ENCODE measurements at regions not wholly inside any gene's neighbourhood (a gene's known extent, or its start where the extent isn't known, plus 50 kb on each side); places are given as distances from the start of the nearest gene placed in this dataset.

- 31% methylated on average over 12 of the region's 15 CpGs for WGBS (ENCODE audit: insufficient coverage)
- no peak overlapping the region for H3K4me3 Mint-ChIP-seq
- H3K36me3 Mint-ChIP-seq: no peaks in the 10 kb centered on the region
- Histone ChIP-seq H3K9me3 (no peaks in the 10 kb centered on the region), H3K4me3 (ENCODE audit: control insufficient read depth in 1 of 2, extremely low read depth in 1 of 2, low read length in 1 of 2) (no peak overlapping the region), H3K27ac (ENCODE audit: low read length) (no peak overlapping the region), H3K36me3 (ENCODE audit: control insufficient read depth in 2 of 2, extremely low read depth in 1 of 2, insufficient read depth in 1 of 2, low read length in 1 of 2) (no peaks in the 10 kb centered on the region), H3K4me1 (ENCODE audit: control insufficient read depth in 1 of 2, extremely low read depth in 1 of 2, insufficient read depth in 2 of 2, low read length in 2 of 2) (no peaks in the 10 kb centered on the region), H3K27me3 (replicated peaks in 1 of 2; ENCODE audit: control insufficient read depth in 2 of 2, extremely low read depth in 1 of 2, insufficient read depth in 2 of 2, low read length in 1 of 2) (peaks cover 0 to 35% of the 10 kb centered on the region in 2 experiments)
- no peak for ATAC-seq (replicated peaks in 1 of 4)
- no peaks in the 10 kb centered on the region for H3K4me1 Mint-ChIP-seq
- DNase-seq: no peak
- ChIA-PET CTCF (no interaction called here), POLR2A (no interaction called here)
- H3K27ac Mint-ChIP-seq: no peak overlapping the region
- H3K9me3 Mint-ChIP-seq: no peaks in the 10 kb centered on the region
- peaks cover 11 to 24% of the 10 kb centered on the region in 2 donors for H3K27me3 Mint-ChIP-seq
Measured at GRCh38 chr14:101233021-101233366, 328.3 kb upstream of the DIO3 start.

- Histone ChIP-seq H3K36me3 (ENCODE audit: control insufficient read depth in 2 of 2, extremely low read depth in 1 of 2, insufficient read depth in 1 of 2, low read length in 1 of 2) (no peaks in the 10 kb centered on the region), H3K27me3 (replicated peaks in 1 of 2; ENCODE audit: control insufficient read depth in 2 of 2, extremely low read depth in 1 of 2, insufficient read depth in 2 of 2, low read length in 1 of 2) (peaks cover 0 to 35% of the 10 kb centered on the region in 2 experiments), H3K4me1 (ENCODE audit: control insufficient read depth in 1 of 2, extremely low read depth in 1 of 2, insufficient read depth in 2 of 2, low read length in 2 of 2) (no peaks in the 10 kb centered on the region), H3K27ac (ENCODE audit: low read length) (no peak overlapping the region), H3K4me3 (ENCODE audit: control insufficient read depth in 1 of 2, extremely low read depth in 1 of 2, low read length in 1 of 2) (no peak overlapping the region), H3K9me3 (no peaks in the 10 kb centered on the region)
- Mint-ChIP-seq H3K9me3 (no peaks in the 10 kb centered on the region), H3K36me3 (no peaks in the 10 kb centered on the region), H3K4me3 (no peak overlapping the region), H3K27me3 (peaks cover 11 to 24% of the 10 kb centered on the region in 2 donors), H3K4me1 (no peaks in the 10 kb centered on the region), H3K27ac (no peak overlapping the region)
- ChIA-PET POLR2A (no interaction called here), CTCF (no interaction called here)
- ATAC-seq (replicated peaks in 1 of 4) (no peak), DNase-seq (no peak)
- WGBS (ENCODE audit: insufficient coverage): 50% methylated on average over 3 of the region's 12 CpGs
Measured at GRCh38 chr14:101233391-101233790, 327.9 kb upstream of the DIO3 start.

- Mint-ChIP-seq H3K9me3 (no peaks in the 10 kb centered on the region), H3K27ac (no peak overlapping the region), H3K36me3 (no peaks in the 10 kb centered on the region), H3K4me1 (no peaks in the 10 kb centered on the region), H3K4me3 (no peak overlapping the region), H3K27me3 (peaks cover 11 to 26% of the 10 kb centered on the region in 2 donors)
- 17% methylated on average over 2 of the region's 7 CpGs for WGBS (ENCODE audit: insufficient coverage)
- ChIA-PET POLR2A (no interaction called here), CTCF (no interaction called here)
- peaks cover 0 to 35% of the 10 kb centered on the region in 2 experiments for H3K27me3 ChIP-seq (replicated peaks in 1 of 2; ENCODE audit: control insufficient read depth in 2 of 2, extremely low read depth in 1 of 2, insufficient read depth in 2 of 2, low read length in 1 of 2)
- DNase-seq (no peak), ATAC-seq (replicated peaks in 1 of 4) (no peak)
- no peak overlapping the region for H3K4me3 ChIP-seq (ENCODE audit: control insufficient read depth in 1 of 2, extremely low read depth in 1 of 2, low read length in 1 of 2)
- H3K27ac ChIP-seq (ENCODE audit: low read length): no peak overlapping the region
- H3K9me3 ChIP-seq: no peaks in the 10 kb centered on the region
- no peaks in the 10 kb centered on the region for H3K36me3 ChIP-seq (ENCODE audit: control insufficient read depth in 2 of 2, extremely low read depth in 1 of 2, insufficient read depth in 1 of 2, low read length in 1 of 2)
- no peaks in the 10 kb centered on the region for H3K4me1 ChIP-seq (ENCODE audit: control insufficient read depth in 1 of 2, extremely low read depth in 1 of 2, insufficient read depth in 2 of 2, low read length in 2 of 2)
Measured at GRCh38 chr14:101233808-101234207, 327.5 kb upstream of the DIO3 start.

- H3K9me3 ChIP-seq: no peaks in the 10 kb centered on the region
- H3K4me3 ChIP-seq (ENCODE audit: control insufficient read depth in 1 of 2, extremely low read depth in 1 of 2, low read length in 1 of 2): no peak overlapping the region
Measured at GRCh38 chr14:101234244-101234937, 326.9 kb upstream of the DIO3 start.

DNA sequence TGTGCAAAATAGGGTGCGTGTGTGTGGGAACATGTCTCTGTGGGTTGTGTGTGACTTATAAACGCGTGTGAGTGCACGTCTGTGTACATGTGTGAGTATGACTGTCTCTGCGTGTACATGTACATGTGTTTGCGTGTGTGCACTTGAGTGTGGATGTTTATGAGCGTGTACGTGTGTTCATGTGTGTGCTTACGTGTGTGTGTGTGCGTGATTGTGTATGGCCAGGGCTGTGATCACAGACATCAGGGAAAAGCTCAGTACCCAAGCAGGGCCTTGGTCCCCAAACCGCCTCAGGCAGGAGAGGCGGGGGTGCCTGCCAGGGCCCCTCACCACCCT is 326.3 kb upstream of the DIO3 start:
- H3K9me3 Mint-ChIP-seq: no peaks in the 10 kb centered on the region
- no peaks in the 10 kb centered on the region for H3K36me3 ChIP-seq (ENCODE audit: control insufficient read depth in 2 of 2, extremely low read depth in 1 of 2, insufficient read depth in 1 of 2, low read length in 1 of 2)
- POLR2A ChIA-PET: no interaction called here
- H3K27ac ChIP-seq (ENCODE audit: low read length): no peak overlapping the region
- H3K9me3 ChIP-seq: no peaks in the 10 kb centered on the region
- no peak overlapping the region for H3K4me3 Mint-ChIP-seq
- 89% methylated on average over 12 of the region's 12 CpGs for WGBS (ENCODE audit: insufficient coverage)
- no peaks in the 10 kb centered on the region for H3K4me1 ChIP-seq (ENCODE audit: control insufficient read depth in 1 of 2, extremely low read depth in 1 of 2, insufficient read depth in 2 of 2, low read length in 2 of 2)
- H3K27ac Mint-ChIP-seq: no peak overlapping the region
- no peak for ATAC-seq (replicated peaks in 1 of 4)
- DNase-seq: no peak
- H3K27me3 Mint-ChIP-seq: peaks cover 11 to 33% of the 10 kb centered on the region in 2 donors
- no peak overlapping the region for H3K4me3 ChIP-seq (ENCODE audit: control insufficient read depth in 1 of 2, extremely low read depth in 1 of 2, low read length in 1 of 2)
- no peaks in the 10 kb centered on the region for H3K36me3 Mint-ChIP-seq
- no peaks in the 10 kb centered on the region for H3K4me1 Mint-ChIP-seq
- CTCF ChIA-PET: no interaction called here
- peaks cover 0 to 41% of the 10 kb centered on the region in 2 experiments for H3K27me3 ChIP-seq (replicated peaks in 1 of 2; ENCODE audit: control insufficient read depth in 2 of 2, extremely low read depth in 1 of 2, insufficient read depth in 2 of 2, low read length in 1 of 2)

More at GRCh38 chr14:101234244-101234937, 326.9 kb upstream of the DIO3 start:
- Mint-ChIP-seq H3K36me3 (no peaks in the 10 kb centered on the region), H3K4me3 (no peak overlapping the region), H3K27ac (no peak overlapping the region), H3K27me3 (peaks cover 11 to 30% of the 10 kb centered on the region in 2 donors), H3K4me1 (no peaks in the 10 kb centered on the region), H3K9me3 (no peaks in the 10 kb centered on the region)
- POLR2A ChIA-PET: no interaction called here
- Histone ChIP-seq H3K36me3 (ENCODE audit: control insufficient read depth in 2 of 2, extremely low read depth in 1 of 2, insufficient read depth in 1 of 2, low read length in 1 of 2) (no peaks in the 10 kb centered on the region), H3K27ac (ENCODE audit: low read length) (no peak overlapping the region), H3K27me3 (replicated peaks in 1 of 2; ENCODE audit: control insufficient read depth in 2 of 2, extremely low read depth in 1 of 2, insufficient read depth in 2 of 2, low read length in 1 of 2) (peaks cover 0 to 38% of the 10 kb centered on the region in 2 experiments), H3K4me1 (ENCODE audit: control insufficient read depth in 1 of 2, extremely low read depth in 1 of 2, insufficient read depth in 2 of 2, low read length in 2 of 2) (no peaks in the 10 kb centered on the region)
- CTCF ChIA-PET: no interaction called here
- DNase-seq (no peak), ATAC-seq (replicated peaks in 1 of 4) (no peak)
- 70% methylated on average over 22 of the region's 23 CpGs for WGBS (ENCODE audit: insufficient coverage)

GRCh38 chr14:101235335-101236103 is 325.8 kb upstream of the DIO3 start:
- CTCF ChIA-PET: no interaction called here
- no peak overlapping the region for H3K27ac Mint-ChIP-seq
- no peak for ATAC-seq (replicated peaks in 1 of 4)

More at GRCh38 chr14:101235335-101236103, 325.8 kb upstream of the DIO3 start:
- no peaks in the 10 kb centered on the region for H3K4me1 Mint-ChIP-seq
- 49% methylated on average over 10 of the region's 16 CpGs for WGBS (ENCODE audit: insufficient coverage)
- H3K36me3 Mint-ChIP-seq: no peaks in the 10 kb centered on the region
- Histone ChIP-seq H3K36me3 (ENCODE audit: control insufficient read depth in 2 of 2, extremely low read depth in 1 of 2, insufficient read depth in 1 of 2, low read length in 1 of 2) (no peaks in the 10 kb centered on the region), H3K4me1 (ENCODE audit: control insufficient read depth in 1 of 2, extremely low read depth in 1 of 2, insufficient read depth in 2 of 2, low read length in 2 of 2) (no peaks in the 10 kb centered on the region), H3K27ac (ENCODE audit: low read length) (no peak overlapping the region), H3K9me3 (no peaks in the 10 kb centered on the region), H3K4me3 (ENCODE audit: control insufficient read depth in 1 of 2, extremely low read depth in 1 of 2, low read length in 1 of 2) (no peak overlapping the region), H3K27me3 (replicated peaks in 1 of 2; ENCODE audit: control insufficient read depth in 2 of 2, extremely low read depth in 1 of 2, insufficient read depth in 2 of 2, low read length in 1 of 2) (peaks cover 0 to 42% of the 10 kb centered on the region in 2 experiments)
- POLR2A ChIA-PET: no interaction called here
- no peaks in the 10 kb centered on the region for H3K9me3 Mint-ChIP-seq
- DNase-seq: no peak
- H3K27me3 Mint-ChIP-seq: peaks cover 11 to 33% of the 10 kb centered on the region in 2 donors
- no peak overlapping the region for H3K4me3 Mint-ChIP-seq

Data from T-cell (primary cell).